ENCODE measurements at regions not wholly inside any gene's neighbourhood (a gene's known extent, or its start where the extent isn't known, plus 50 kb on each side); places are given as distances from the start of the nearest gene placed in this dataset.

- Mint-ChIP-seq H3K36me3 (no peaks in the 10 kb centered on the region), H3K9me3 (peaks cover 3 to 18% (median 3%) of the 10 kb centered on the region in 5 donors), H3K27ac (no peak overlapping the region), H3K4me3 (no peak overlapping the region), H3K27me3 (no peaks in the 10 kb centered on the region), H3K4me1 (no peaks in the 10 kb centered on the region)
- ChIA-PET POLR2A (no interaction called here), CTCF (no interaction called here)
- Histone ChIP-seq H3K9me3 (ENCODE audit: low read length) (no peaks in the 10 kb centered on the region), H3K27me3 (ENCODE audit: insufficient read depth, low read length, poor library complexity, severe bottlenecking) (no peaks in the 10 kb centered on the region), H3K4me3 (ENCODE audit: low read length) (no peak overlapping the region), H3K36me3 (ENCODE audit: insufficient read depth, low read length) (no peaks in the 10 kb centered on the region), H3K4me1 (ENCODE audit: insufficient read depth, low read length) (no peaks in the 10 kb centered on the region), H3K27ac (ENCODE audit: low read depth, low read length) (no peak overlapping the region)
- no peak for DNase-seq
These were observed 2101.5 kb upstream of the TENM3 start for GRCh38 chr4:180141734-180142133.

- Histone ChIP-seq H3K9me3 (ENCODE audit: low read length) (no peaks in the 10 kb centered on the region), H3K36me3 (ENCODE audit: insufficient read depth, low read length) (no peaks in the 10 kb centered on the region), H3K27ac (ENCODE audit: low read depth, low read length) (no peak overlapping the region), H3K27me3 (ENCODE audit: insufficient read depth, low read length, poor library complexity, severe bottlenecking) (no peaks in the 10 kb centered on the region), H3K4me3 (ENCODE audit: low read length) (no peak overlapping the region), H3K4me1 (ENCODE audit: insufficient read depth, low read length) (no peaks in the 10 kb centered on the region)
- no peaks in the 10 kb centered on the region for H3K36me3 Mint-ChIP-seq
- no peak for DNase-seq
- ChIA-PET CTCF (no interaction called here), POLR2A (no interaction called here)
- no peaks in the 10 kb centered on the region for H3K4me1 Mint-ChIP-seq
- H3K4me3 Mint-ChIP-seq, result no peak overlapping the region
- H3K9me3 Mint-ChIP-seq, result peaks cover under 1 to 13% (median 3%) of the 10 kb centered on the region in 5 donors
- no peaks in the 10 kb centered on the region for H3K27me3 Mint-ChIP-seq
- no peak overlapping the region for H3K27ac Mint-ChIP-seq
These were observed 2094.5 kb upstream of the TENM3 start for GRCh38 chr4:180148737-180149136.

- H3K4me1 Mint-ChIP-seq, result no peaks in the 10 kb centered on the region
- Histone ChIP-seq H3K36me3 (ENCODE audit: insufficient read depth, low read length) (no peaks in the 10 kb centered on the region), H3K27me3 (ENCODE audit: insufficient read depth, low read length, poor library complexity, severe bottlenecking) (no peaks in the 10 kb centered on the region), H3K9me3 (ENCODE audit: low read length) (no peaks in the 10 kb centered on the region), H3K27ac (ENCODE audit: low read depth, low read length) (no peak overlapping the region), H3K4me3 (ENCODE audit: low read length) (no peak overlapping the region), H3K4me1 (ENCODE audit: insufficient read depth, low read length) (no peaks in the 10 kb centered on the region)
- H3K36me3 Mint-ChIP-seq, result no peaks in the 10 kb centered on the region
- no peaks in the 10 kb centered on the region for H3K27me3 Mint-ChIP-seq
- H3K27ac Mint-ChIP-seq, result no peak overlapping the region
- DNase-seq, result no peak
- ChIA-PET CTCF (no interaction called here), POLR2A (no interaction called here)
- no peak overlapping the region for H3K4me3 Mint-ChIP-seq
- peaks cover 0 to 10% (median 2%) of the 10 kb centered on the region in 5 donors for H3K9me3 Mint-ChIP-seq
These were observed 2092.4 kb upstream of the TENM3 start for GRCh38 chr4:180150818-180151217.

- Mint-ChIP-seq H3K9me3 (peaks cover 0 to 15% (median 0%) of the 10 kb centered on the region in 5 donors), H3K36me3 (no peaks in the 10 kb centered on the region), H3K27ac (no peak overlapping the region), H3K4me1 (no peaks in the 10 kb centered on the region), H3K27me3 (no peaks in the 10 kb centered on the region), H3K4me3 (no peak overlapping the region)
- Histone ChIP-seq H3K27me3 (ENCODE audit: insufficient read depth, low read length, poor library complexity, severe bottlenecking) (no peaks in the 10 kb centered on the region), H3K36me3 (ENCODE audit: insufficient read depth, low read length) (no peaks in the 10 kb centered on the region), H3K27ac (ENCODE audit: low read depth, low read length) (no peak overlapping the region), H3K9me3 (ENCODE audit: low read length) (no peaks in the 10 kb centered on the region), H3K4me1 (ENCODE audit: insufficient read depth, low read length) (no peaks in the 10 kb centered on the region), H3K4me3 (ENCODE audit: low read length) (no peak overlapping the region)
- ChIA-PET POLR2A (no interaction called here), CTCF (no interaction called here)
- no peak for DNase-seq
These were observed 2090.4 kb upstream of the TENM3 start for GRCh38 chr4:180152831-180153230.

GRCh38 chr4:180153587-180153986 is 2089.6 kb upstream of the TENM3 start:
- POLR2A ChIA-PET, result no interaction called here
- no peak for DNase-seq
- no peaks in the 10 kb centered on the region for H3K4me1 Mint-ChIP-seq
- Histone ChIP-seq H3K4me3 (ENCODE audit: low read length) (no peak overlapping the region), H3K27me3 (ENCODE audit: insufficient read depth, low read length, poor library complexity, severe bottlenecking) (no peaks in the 10 kb centered on the region), H3K4me1 (ENCODE audit: insufficient read depth, low read length) (no peaks in the 10 kb centered on the region), H3K36me3 (ENCODE audit: insufficient read depth, low read length) (no peaks in the 10 kb centered on the region), H3K9me3 (ENCODE audit: low read length) (no peaks in the 10 kb centered on the region), H3K27ac (ENCODE audit: low read depth, low read length) (no peak overlapping the region)
- peaks cover 0 to 15% (median 0%) of the 10 kb centered on the region in 5 donors for H3K9me3 Mint-ChIP-seq
- CTCF ChIA-PET, result no interaction called here
- H3K27me3 Mint-ChIP-seq, result no peaks in the 10 kb centered on the region
- H3K27ac Mint-ChIP-seq, result no peak overlapping the region
- H3K36me3 Mint-ChIP-seq, result no peaks in the 10 kb centered on the region
- H3K4me3 Mint-ChIP-seq, result no peak overlapping the region

- Histone ChIP-seq H3K27ac (ENCODE audit: low read depth, low read length) (no peak overlapping the region), H3K9me3 (ENCODE audit: low read length) (no peaks in the 10 kb centered on the region)
- POLR2A ChIA-PET, result no interaction called here
These were observed 2086.5 kb upstream of the TENM3 start for GRCh38 chr4:180156684-180157083.

GRCh38 chr4:180160195-180160983 is 2082.8 kb upstream of the TENM3 start:
- CTCF ChIA-PET, result no interaction called here
- H3K36me3 Mint-ChIP-seq, result no peaks in the 10 kb centered on the region
- no peak overlapping the region for H3K27ac Mint-ChIP-seq

More at GRCh38 chr4:180156684-180157083, 2086.5 kb upstream of the TENM3 start:
- H3K4me3 ChIP-seq (ENCODE audit: low read length), result no peak overlapping the region
- no peaks in the 10 kb centered on the region for H3K36me3 ChIP-seq (ENCODE audit: insufficient read depth, low read length)
- Mint-ChIP-seq H3K36me3 (no peaks in the 10 kb centered on the region), H3K4me3 (no peak overlapping the region), H3K27ac (no peak overlapping the region), H3K9me3 (peaks cover 0 to 6% (median 0%) of the 10 kb centered on the region in 5 donors), H3K4me1 (no peaks in the 10 kb centered on the region), H3K27me3 (no peaks in the 10 kb centered on the region)
- CTCF ChIA-PET, result no interaction called here
- no peaks in the 10 kb centered on the region for H3K4me1 ChIP-seq (ENCODE audit: insufficient read depth, low read length)
- DNase-seq, result no peak
- H3K27me3 ChIP-seq (ENCODE audit: insufficient read depth, low read length, poor library complexity, severe bottlenecking), result no peaks in the 10 kb centered on the region

GRCh38 chr4:180164799-180165198 is 2078.4 kb upstream of the TENM3 start:
- Histone ChIP-seq H3K27me3 (ENCODE audit: insufficient read depth, low read length, poor library complexity, severe bottlenecking) (no peaks in the 10 kb centered on the region), H3K36me3 (ENCODE audit: insufficient read depth, low read length) (no peaks in the 10 kb centered on the region), H3K9me3 (ENCODE audit: low read length) (no peaks in the 10 kb centered on the region), H3K4me3 (ENCODE audit: low read length) (no peak overlapping the region), H3K27ac (ENCODE audit: low read depth, low read length) (no peak overlapping the region), H3K4me1 (ENCODE audit: insufficient read depth, low read length) (no peaks in the 10 kb centered on the region)
- CTCF ChIA-PET, result no interaction called here
- H3K27ac Mint-ChIP-seq, result no peak overlapping the region
- no peak for DNase-seq
- H3K36me3 Mint-ChIP-seq, result no peaks in the 10 kb centered on the region
- H3K4me3 Mint-ChIP-seq, result no peak overlapping the region
- H3K4me1 Mint-ChIP-seq, result no peaks in the 10 kb centered on the region
- POLR2A ChIA-PET, result no interaction called here
- H3K27me3 Mint-ChIP-seq, result no peaks in the 10 kb centered on the region
- H3K9me3 Mint-ChIP-seq, result peaks cover 0 to 11% (median 3%) of the 10 kb centered on the region in 5 donors

More at GRCh38 chr4:180160195-180160983, 2082.8 kb upstream of the TENM3 start:
- Histone ChIP-seq H3K4me3 (ENCODE audit: low read length) (no peak overlapping the region), H3K27ac (ENCODE audit: low read depth, low read length) (no peak overlapping the region), H3K27me3 (ENCODE audit: insufficient read depth, low read length, poor library complexity, severe bottlenecking) (no peaks in the 10 kb centered on the region), H3K36me3 (ENCODE audit: insufficient read depth, low read length) (no peaks in the 10 kb centered on the region), H3K9me3 (ENCODE audit: low read length) (no peaks in the 10 kb centered on the region), H3K4me1 (ENCODE audit: insufficient read depth, low read length) (no peaks in the 10 kb centered on the region)
- peaks cover 0 to 6% (median 0%) of the 10 kb centered on the region in 5 donors for H3K9me3 Mint-ChIP-seq
- no peaks in the 10 kb centered on the region for H3K4me1 Mint-ChIP-seq
- POLR2A ChIA-PET, result no interaction called here
- H3K4me3 Mint-ChIP-seq, result no peak overlapping the region
- no peak for DNase-seq
- no peaks in the 10 kb centered on the region for H3K27me3 Mint-ChIP-seq
